RWPE2 (cell line): ENCODE measurements at regions not wholly inside any gene's neighbourhood (a gene's known extent, or its start where the extent isn't known, plus 50 kb on each side); places are given as distances from the start of the nearest gene placed in this dataset.

ENCODE experiments used
- ATAC-seq: fragments of 200-7000 bp; cut with Tn5 transposase; 3 replicates; pipeline ENCODE4 v1.9.1; 2021; ENCODE audit warnings: low read depth
- DNase-seq: peaks from one replicate; pipeline ENCODE4 v3.0.0-alpha.2; 2020; ENCODE audit warnings: low spot score
- H3K27ac ChIP-seq: fragments of 450-650 bp; 2 replicates; pipeline ENCODE4 v1.5.1; 2017; ENCODE audit warnings: mild to moderate bottlenecking; ENCODE audit not compliant: poor library complexity, severe bottlenecking
- H3K27me3 ChIP-seq: fragments of 250-450 bp; sonication (Bioruptor Pico); 2 replicates; pipeline ENCODE4 v1.5.1; 2021; ENCODE audit warnings: mild to moderate bottlenecking, moderate library complexity; ENCODE audit not compliant: insufficient read depth, poor library complexity, severe bottlenecking
- H3K36me3 ChIP-seq: fragments of 250-450 bp; sonication (Bioruptor Pico); 2 replicates; pipeline ENCODE4 v1.5.1; 2020; ENCODE audit warnings: low read depth, mild to moderate bottlenecking, moderate library complexity
- H3K4me1 ChIP-seq: fragments of 250-450 bp; sonication (Bioruptor Pico); 2 replicates; pipeline ENCODE4 v1.5.1; 2021; ENCODE audit warnings: mild to moderate bottlenecking, moderate library complexity; ENCODE audit not compliant: insufficient read depth, poor library complexity, severe bottlenecking
- H3K4me3 ChIP-seq: fragments of 250-450 bp; sonication (Bioruptor Pico); 2 replicates; pipeline ENCODE4 v1.5.1; 2021; ENCODE audit warnings: mild to moderate bottlenecking, moderate library complexity; ENCODE audit not compliant: severe bottlenecking
- H3K9me3 ChIP-seq: fragments of 250-450 bp; sonication (Bioruptor Pico); 2 replicates; pipeline ENCODE4 v1.5.1; 2021; ENCODE audit warnings: mild to moderate bottlenecking, moderate library complexity; ENCODE audit not compliant: severe bottlenecking
- TF ChIP-seq, protein P1 (sequence below): fragments of 450-650 bp; IDR thresholded peaks from one replicate; pipeline ENCODE4 v1.5.1; 2017; ENCODE audit warnings: mild to moderate bottlenecking, moderate library complexity; ENCODE audit not compliant: poor library complexity, severe bottlenecking

DNA sequence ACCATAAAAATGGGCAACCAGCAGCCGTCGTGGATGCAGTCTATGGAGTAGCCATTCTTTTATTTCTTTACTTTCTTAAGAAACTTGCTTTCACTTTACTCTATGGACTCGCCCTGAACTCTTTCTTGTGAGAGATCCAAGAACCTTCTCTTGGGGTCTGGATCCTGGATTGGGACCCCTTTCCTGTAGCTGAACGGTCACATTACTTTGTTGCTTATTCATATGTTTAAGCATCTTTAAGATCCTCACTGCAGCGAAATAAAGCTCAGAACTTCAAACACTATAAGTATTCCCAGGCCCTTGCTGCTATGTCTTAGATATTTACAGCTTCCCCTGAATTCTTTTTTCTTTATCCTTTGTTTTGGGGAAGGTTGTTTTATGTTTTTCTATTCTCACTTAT, 187.8 kb upstream of the DDI1 start:
- Histone ChIP-seq H3K9me3 (no peaks in the 10 kb centered on the region), H3K36me3 (no peaks in the 10 kb centered on the region), H3K27ac (no peak overlapping the region), H3K4me1 (no peaks in the 10 kb centered on the region), H3K4me3 (no peak overlapping the region), H3K27me3 (no peaks in the 10 kb centered on the region)
- ATAC-seq (no peak), DNase-seq (no peak)
- TF ChIP-seq, protein P1, sequence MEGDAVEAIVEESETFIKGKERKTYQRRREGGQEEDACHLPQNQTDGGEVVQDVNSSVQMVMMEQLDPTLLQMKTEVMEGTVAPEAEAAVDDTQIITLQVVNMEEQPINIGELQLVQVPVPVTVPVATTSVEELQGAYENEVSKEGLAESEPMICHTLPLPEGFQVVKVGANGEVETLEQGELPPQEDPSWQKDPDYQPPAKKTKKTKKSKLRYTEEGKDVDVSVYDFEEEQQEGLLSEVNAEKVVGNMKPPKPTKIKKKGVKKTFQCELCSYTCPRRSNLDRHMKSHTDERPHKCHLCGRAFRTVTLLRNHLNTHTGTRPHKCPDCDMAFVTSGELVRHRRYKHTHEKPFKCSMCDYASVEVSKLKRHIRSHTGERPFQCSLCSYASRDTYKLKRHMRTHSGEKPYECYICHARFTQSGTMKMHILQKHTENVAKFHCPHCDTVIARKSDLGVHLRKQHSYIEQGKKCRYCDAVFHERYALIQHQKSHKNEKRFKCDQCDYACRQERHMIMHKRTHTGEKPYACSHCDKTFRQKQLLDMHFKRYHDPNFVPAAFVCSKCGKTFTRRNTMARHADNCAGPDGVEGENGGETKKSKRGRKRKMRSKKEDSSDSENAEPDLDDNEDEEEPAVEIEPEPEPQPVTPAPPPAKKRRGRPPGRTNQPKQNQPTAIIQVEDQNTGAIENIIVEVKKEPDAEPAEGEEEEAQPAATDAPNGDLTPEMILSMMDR: no peak

GRCh38 chr11:103849366-103849765, 187.1 kb upstream of the DDI1 start:
- DNase-seq (no peak), ATAC-seq (no peak)
- no peak overlapping the region for H3K27ac ChIP-seq
- H3K36me3 ChIP-seq: no peaks in the 10 kb centered on the region
- no peaks in the 10 kb centered on the region for H3K27me3 ChIP-seq
- no peaks in the 10 kb centered on the region for H3K4me1 ChIP-seq
- H3K9me3 ChIP-seq: no peaks in the 10 kb centered on the region
- H3K4me3 ChIP-seq: no peak overlapping the region
- TF ChIP-seq, protein P1: no peak

DNA sequence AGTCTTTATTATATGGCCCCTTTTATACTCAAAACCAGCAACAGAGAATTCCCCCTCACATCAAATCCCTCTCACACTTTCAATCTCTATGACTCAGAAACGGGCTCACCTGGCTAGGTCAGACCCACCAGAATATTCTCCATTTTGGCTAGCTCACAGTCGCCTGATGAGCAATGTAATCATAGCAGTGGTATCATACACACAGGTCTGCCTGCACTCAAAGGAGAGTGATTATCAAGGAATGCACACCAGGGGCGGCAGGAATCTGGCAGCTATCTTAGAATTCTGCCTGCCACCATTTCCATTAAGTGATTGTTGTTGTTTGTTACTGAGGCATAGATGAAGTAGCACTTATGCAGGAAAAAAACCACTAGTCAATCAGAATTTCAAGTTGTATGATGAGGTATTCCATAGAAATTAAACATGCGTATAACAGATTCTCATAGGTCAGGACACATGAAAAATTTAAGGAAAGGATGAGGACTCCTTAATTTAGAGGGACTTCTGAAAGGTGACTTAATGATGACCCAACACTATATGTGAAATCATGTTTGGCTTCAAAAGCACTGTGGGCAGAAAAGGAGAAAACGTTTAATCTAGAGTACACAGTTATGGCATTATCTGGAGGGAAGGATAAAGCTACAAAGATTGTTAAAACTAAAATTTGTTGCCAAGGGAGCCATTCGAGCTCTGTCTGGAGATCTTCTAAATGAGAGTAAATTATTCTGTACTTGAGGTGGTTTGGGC, 185.8 kb upstream of the DDI1 start:
- ATAC-seq (no peak), DNase-seq (no peak)
- Histone ChIP-seq H3K27ac (no peak overlapping the region), H3K9me3 (no peaks in the 10 kb centered on the region), H3K4me3 (no peak overlapping the region), H3K27me3 (no peaks in the 10 kb centered on the region), H3K4me1 (no peaks in the 10 kb centered on the region), H3K36me3 (no peaks in the 10 kb centered on the region)
- TF ChIP-seq, protein P1: no peak

DNA sequence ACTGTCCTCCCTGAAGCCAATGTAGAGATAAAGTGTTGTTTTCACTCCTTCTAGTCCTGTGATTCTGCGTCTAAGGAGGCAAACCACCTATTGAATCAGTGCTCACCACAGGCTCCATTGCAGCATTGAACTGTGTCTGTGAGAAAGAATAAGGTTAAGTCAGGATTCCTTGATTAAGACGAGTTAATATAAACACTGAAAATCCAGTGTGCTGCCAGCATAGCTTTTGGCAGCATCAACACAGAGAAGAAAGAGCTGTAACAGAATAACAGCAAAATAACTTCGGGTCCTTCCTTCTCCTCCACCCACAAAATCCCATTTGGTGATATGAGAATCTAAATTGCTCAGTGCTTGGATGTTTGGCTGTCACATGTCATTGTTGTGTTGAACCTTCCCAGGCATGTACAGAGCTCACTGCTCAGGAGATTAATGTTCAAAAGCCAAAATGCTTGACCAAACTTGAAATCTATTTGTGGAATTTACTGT, 185.2 kb upstream of the DDI1 start:
- no peaks in the 10 kb centered on the region for H3K4me1 ChIP-seq
- TF ChIP-seq, protein P1: no peak
- H3K27me3 ChIP-seq: no peaks in the 10 kb centered on the region
- DNase-seq (no peak), ATAC-seq (no peak)
- H3K4me3 ChIP-seq: no peak overlapping the region
- no peak overlapping the region for H3K27ac ChIP-seq
- no peaks in the 10 kb centered on the region for H3K9me3 ChIP-seq
- H3K36me3 ChIP-seq: no peaks in the 10 kb centered on the region
